ENCODE measurements at regions not wholly inside any gene's neighbourhood (a gene's known extent, or its start where the extent isn't known, plus 50 kb on each side); places are given as distances from the start of the nearest gene placed in this dataset.
"Not testable (repeated sequence)": the region's sequence is repeated elsewhere in the genome, so short reads cannot be mapped to it uniquely, and the experiment has no call there.

- Histone ChIP-seq H3K36me3 (ENCODE audit: insufficient read depth, low read depth, low read length) (no peaks in the 10 kb centered on the region), H3K4me1 (ENCODE audit: insufficient read depth, low read length) (no peaks in the 10 kb centered on the region), H3K27me3 (ENCODE audit: insufficient read depth, low read length) (no peaks in the 10 kb centered on the region), H3K27ac (ENCODE audit: low read length) (no peak overlapping the region), H3K9ac (ENCODE audit: low read depth, low read length) (no peak overlapping the region), H3K4me3 (ENCODE audit: low read length) (no peak overlapping the region), H3K9me3 (ENCODE audit: insufficient read depth, low read depth, low read length) (peaks cover 4% of the 10 kb centered on the region; the same call in 1 of the 2 replicates)
Observed at GRCh38 chr4:58871509-58871908, 1761.3 kb upstream of the IGFBP7 start.

DNA sequence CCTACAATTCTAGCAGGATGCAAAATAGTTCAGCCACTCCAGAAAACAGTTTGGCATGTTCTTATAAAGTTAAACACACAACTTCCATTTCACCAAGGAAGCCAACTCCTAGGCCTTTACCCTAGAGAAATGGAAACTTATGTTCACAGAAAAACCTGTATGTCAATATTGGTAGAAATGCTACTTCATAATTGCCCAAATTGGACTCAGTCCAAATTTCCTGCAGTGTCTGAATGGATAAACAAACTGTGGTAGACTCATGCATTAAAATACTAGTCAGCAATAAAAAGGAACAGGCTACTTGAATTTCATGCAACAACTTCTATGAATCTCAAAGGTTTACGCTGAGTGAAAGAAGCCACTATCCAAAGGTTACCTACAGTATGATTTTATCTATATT, 1738.8 kb upstream of the IGFBP7 start:
- no peaks in the 10 kb centered on the region for H3K36me3 ChIP-seq (ENCODE audit: insufficient read depth, low read depth, low read length)
- H3K4me1 ChIP-seq (ENCODE audit: insufficient read depth, low read length): no peaks in the 10 kb centered on the region
- no peak overlapping the region for H3K9ac ChIP-seq (ENCODE audit: low read depth, low read length)
- no peak overlapping the region for H3K27ac ChIP-seq (ENCODE audit: low read length)
- H3K4me3 ChIP-seq (ENCODE audit: low read length): no peak overlapping the region
- no peaks in the 10 kb centered on the region for H3K9me3 ChIP-seq (ENCODE audit: insufficient read depth, low read depth, low read length)
- H3K27me3 ChIP-seq (ENCODE audit: insufficient read depth, low read length): no peaks in the 10 kb centered on the region

- Histone ChIP-seq H3K4me3 (ENCODE audit: low read length) (no peak overlapping the region), H3K27me3 (ENCODE audit: insufficient read depth, low read length) (no peaks in the 10 kb centered on the region), H3K36me3 (ENCODE audit: insufficient read depth, low read depth, low read length) (no peaks in the 10 kb centered on the region), H3K4me1 (ENCODE audit: insufficient read depth, low read length) (no peaks in the 10 kb centered on the region), H3K9me3 (ENCODE audit: insufficient read depth, low read depth, low read length) (no peaks in the 10 kb centered on the region), H3K9ac (ENCODE audit: low read depth, low read length) (no peak overlapping the region), H3K27ac (ENCODE audit: low read length) (no peak overlapping the region)
Observed at GRCh38 chr4:58843455-58843854, 1733.3 kb upstream of the IGFBP7 start.

DNA sequence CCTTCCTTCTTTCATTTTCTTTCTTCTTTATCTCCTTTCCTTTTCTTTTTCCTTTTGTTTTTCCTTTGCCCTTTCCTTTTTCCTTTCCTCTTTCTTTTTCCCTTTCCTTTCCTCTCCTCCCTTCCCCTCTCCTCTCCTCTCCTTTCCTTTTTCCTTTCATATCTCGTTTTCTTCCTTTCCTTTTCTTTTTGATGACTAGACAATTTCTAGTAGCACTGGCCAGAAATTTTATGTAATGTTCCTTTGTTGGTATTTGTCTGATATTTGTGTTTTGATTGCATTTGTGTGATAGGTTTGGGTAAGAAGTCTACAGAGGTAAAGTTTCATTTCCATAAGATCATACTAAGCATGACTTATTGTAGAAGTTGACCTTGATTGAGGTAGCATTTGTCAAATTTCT, 1722.9 kb upstream of the IGFBP7 start:
- Histone ChIP-seq H3K4me1 (ENCODE audit: insufficient read depth, low read length) (no peaks in the 10 kb centered on the region), H3K4me3 (ENCODE audit: low read length) (no peak overlapping the region), H3K9ac (ENCODE audit: low read depth, low read length) (no peak overlapping the region), H3K9me3 (ENCODE audit: insufficient read depth, low read depth, low read length) (no peaks in the 10 kb centered on the region), H3K36me3 (ENCODE audit: insufficient read depth, low read depth, low read length) (no peaks in the 10 kb centered on the region), H3K27me3 (ENCODE audit: insufficient read depth, low read length) (no peaks in the 10 kb centered on the region), H3K27ac (ENCODE audit: low read length) (no peak overlapping the region)

DNA sequence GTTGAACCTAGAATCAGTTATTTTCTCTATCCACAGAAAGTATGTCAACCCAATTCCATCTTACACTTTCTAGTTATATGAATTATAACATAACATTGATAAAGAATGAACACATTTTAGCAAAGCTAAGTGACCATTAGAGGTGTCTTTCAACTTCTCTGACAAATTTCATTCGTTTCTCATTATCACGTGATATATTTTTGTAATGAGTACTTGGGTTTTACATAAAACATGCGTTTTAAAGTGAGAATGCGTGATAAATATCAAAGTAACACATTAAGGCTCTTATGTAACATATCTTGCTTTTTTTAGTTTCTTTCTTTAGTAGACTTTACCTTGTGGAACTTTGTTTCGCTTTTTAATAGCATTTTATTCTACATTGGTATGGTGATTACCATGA, 1715.1 kb upstream of the IGFBP7 start:
- Histone ChIP-seq H3K36me3 (ENCODE audit: insufficient read depth, low read depth, low read length) (no peaks in the 10 kb centered on the region), H3K4me1 (ENCODE audit: insufficient read depth, low read length) (no peaks in the 10 kb centered on the region), H3K9ac (ENCODE audit: low read depth, low read length) (no peak overlapping the region), H3K27me3 (ENCODE audit: insufficient read depth, low read length) (no peaks in the 10 kb centered on the region), H3K27ac (ENCODE audit: low read length) (no peak overlapping the region), H3K9me3 (ENCODE audit: insufficient read depth, low read depth, low read length) (no peaks in the 10 kb centered on the region), H3K4me3 (ENCODE audit: low read length) (no peak overlapping the region)

GRCh38 chr4:58818560-58818959, 1708.4 kb upstream of the IGFBP7 start:
- not testable (repeated sequence) for H3K4me3 ChIP-seq (ENCODE audit: low read length); H3K27me3 ChIP-seq (ENCODE audit: insufficient read depth, low read length); H3K36me3 ChIP-seq (ENCODE audit: insufficient read depth, low read depth, low read length); H3K9ac ChIP-seq (ENCODE audit: low read depth, low read length); H3K4me1 ChIP-seq (ENCODE audit: insufficient read depth, low read length); H3K27ac ChIP-seq (ENCODE audit: low read length); H3K9me3 ChIP-seq (ENCODE audit: insufficient read depth, low read depth, low read length)

DNA sequence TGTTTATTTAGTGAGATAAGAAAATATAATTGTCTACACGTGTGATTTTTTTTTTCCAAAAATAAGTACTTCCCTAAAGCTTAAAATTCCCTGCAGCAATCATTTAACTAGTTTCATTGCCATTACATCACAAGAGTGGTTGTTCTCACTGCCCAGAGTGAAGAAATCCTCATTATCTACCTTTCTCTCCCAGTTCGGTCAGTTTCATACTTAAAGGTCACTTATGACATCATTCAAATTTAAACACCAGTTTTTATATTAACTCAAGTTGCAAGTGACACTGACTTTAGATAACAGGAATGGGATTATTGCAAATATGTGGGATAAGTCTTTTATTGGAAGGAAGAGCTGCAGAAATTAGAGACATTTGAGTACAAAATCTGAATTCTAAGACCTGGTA, 1699.8 kb upstream of the IGFBP7 start:
- no peaks in the 10 kb centered on the region for H3K9me3 ChIP-seq (ENCODE audit: insufficient read depth, low read depth, low read length)
- no peak overlapping the region for H3K4me3 ChIP-seq (ENCODE audit: low read length)
- H3K36me3 ChIP-seq (ENCODE audit: insufficient read depth, low read depth, low read length): no peaks in the 10 kb centered on the region
- no peaks in the 10 kb centered on the region for H3K27me3 ChIP-seq (ENCODE audit: insufficient read depth, low read length)
- H3K9ac ChIP-seq (ENCODE audit: low read depth, low read length): no peak overlapping the region
- peaks cover 7% of the 10 kb centered on the region for H3K4me1 ChIP-seq (ENCODE audit: insufficient read depth, low read length)
- H3K27ac ChIP-seq (ENCODE audit: low read length): no peak overlapping the region

GRCh38 chr4:58809366-58809765, 1699.2 kb upstream of the IGFBP7 start:
- Histone ChIP-seq H3K27me3 (ENCODE audit: insufficient read depth, low read length) (no peaks in the 10 kb centered on the region), H3K4me3 (ENCODE audit: low read length) (no peak overlapping the region), H3K9me3 (ENCODE audit: insufficient read depth, low read depth, low read length) (no peaks in the 10 kb centered on the region), H3K9ac (ENCODE audit: low read depth, low read length) (no peak overlapping the region), H3K4me1 (ENCODE audit: insufficient read depth, low read length) (peaks cover 7% of the 10 kb centered on the region), H3K27ac (ENCODE audit: low read length) (no peak overlapping the region), H3K36me3 (ENCODE audit: insufficient read depth, low read depth, low read length) (no peaks in the 10 kb centered on the region)

GRCh38 chr4:58808817-58809216, 1698.6 kb upstream of the IGFBP7 start:
- no peak overlapping the region for H3K27ac ChIP-seq (ENCODE audit: low read length)
- H3K4me3 ChIP-seq (ENCODE audit: low read length): no peak overlapping the region
- H3K4me1 ChIP-seq (ENCODE audit: insufficient read depth, low read length): peaks cover 7% of the 10 kb centered on the region
- no peaks in the 10 kb centered on the region for H3K9me3 ChIP-seq (ENCODE audit: insufficient read depth, low read depth, low read length)
- no peaks in the 10 kb centered on the region for H3K27me3 ChIP-seq (ENCODE audit: insufficient read depth, low read length)
- H3K36me3 ChIP-seq (ENCODE audit: insufficient read depth, low read depth, low read length): no peaks in the 10 kb centered on the region
- H3K9ac ChIP-seq (ENCODE audit: low read depth, low read length): no peak overlapping the region

- Histone ChIP-seq H3K9ac (ENCODE audit: low read depth, low read length) (no peak overlapping the region), H3K36me3 (ENCODE audit: insufficient read depth, low read depth, low read length) (no peaks in the 10 kb centered on the region), H3K9me3 (ENCODE audit: insufficient read depth, low read depth, low read length) (no peaks in the 10 kb centered on the region), H3K27me3 (ENCODE audit: insufficient read depth, low read length) (no peaks in the 10 kb centered on the region), H3K4me1 (ENCODE audit: insufficient read depth, low read length) (peaks cover 7% of the 10 kb centered on the region), H3K27ac (ENCODE audit: low read length) (no peak overlapping the region), H3K4me3 (ENCODE audit: low read length) (no peak overlapping the region)
Observed at GRCh38 chr4:58807843-58808615, 1697.8 kb upstream of the IGFBP7 start.

DNA sequence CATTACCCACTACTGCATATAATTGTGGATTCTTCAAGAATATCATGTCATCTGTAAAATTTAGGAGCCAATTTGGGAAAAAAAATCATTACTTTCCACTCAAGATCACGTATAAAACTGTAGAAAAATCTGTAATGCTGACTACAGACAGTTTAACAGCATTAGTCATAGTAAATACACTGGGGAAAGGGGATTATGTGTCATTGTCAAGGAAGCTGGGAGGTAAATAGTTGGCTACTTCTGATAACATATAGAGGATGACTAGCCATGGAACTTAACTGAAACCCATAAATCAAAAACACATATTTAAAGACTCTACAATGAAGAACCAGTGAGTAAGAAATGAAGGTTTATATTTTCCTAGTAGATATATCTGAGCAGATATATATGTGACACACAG, 1666.4 kb upstream of the IGFBP7 start:
- H3K9ac ChIP-seq (ENCODE audit: low read depth, low read length): no peak overlapping the region
- no peaks in the 10 kb centered on the region for H3K9me3 ChIP-seq (ENCODE audit: insufficient read depth, low read depth, low read length)
- no peaks in the 10 kb centered on the region for H3K4me1 ChIP-seq (ENCODE audit: insufficient read depth, low read length)
- no peak overlapping the region for H3K4me3 ChIP-seq (ENCODE audit: low read length)
- no peaks in the 10 kb centered on the region for H3K27me3 ChIP-seq (ENCODE audit: insufficient read depth, low read length)
- no peaks in the 10 kb centered on the region for H3K36me3 ChIP-seq (ENCODE audit: insufficient read depth, low read depth, low read length)
- H3K27ac ChIP-seq (ENCODE audit: low read length): no peak overlapping the region

DNA sequence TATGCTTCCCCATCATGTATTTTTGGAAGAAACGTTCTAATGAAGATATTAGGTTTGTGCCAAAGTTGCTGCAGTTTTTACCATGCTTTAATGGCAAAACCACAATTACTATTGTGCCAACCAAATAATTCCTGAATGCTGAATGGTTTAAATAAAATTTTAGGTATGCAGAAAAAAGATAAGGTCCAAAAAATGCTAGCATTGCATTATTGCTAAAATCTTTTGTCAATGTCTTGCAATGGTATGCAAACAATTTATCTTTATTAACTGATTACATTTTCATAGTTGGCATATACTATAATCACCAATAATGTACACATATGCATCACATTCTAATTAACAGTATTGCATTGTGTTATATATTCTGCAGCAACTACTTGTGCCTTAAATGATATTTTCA, 1657.4 kb upstream of the IGFBP7 start:
- no peaks in the 10 kb centered on the region for H3K9me3 ChIP-seq (ENCODE audit: insufficient read depth, low read depth, low read length)
- H3K27me3 ChIP-seq (ENCODE audit: insufficient read depth, low read length): no peaks in the 10 kb centered on the region
- no peak overlapping the region for H3K27ac ChIP-seq (ENCODE audit: low read length)
- no peaks in the 10 kb centered on the region for H3K36me3 ChIP-seq (ENCODE audit: insufficient read depth, low read depth, low read length)
- H3K4me1 ChIP-seq (ENCODE audit: insufficient read depth, low read length): no peaks in the 10 kb centered on the region
- no peak overlapping the region for H3K9ac ChIP-seq (ENCODE audit: low read depth, low read length)
- H3K4me3 ChIP-seq (ENCODE audit: low read length): no peak overlapping the region
